Neuronal stem cell (in vitro differentiated cells): ENCODE measurements at regions not wholly inside any gene's neighbourhood (a gene's known extent, or its start where the extent isn't known, plus 50 kb on each side); places are given as distances from the start of the nearest gene placed in this dataset.

Experiments used
- DNase-seq: peaks from one replicate; pipeline ENCODE4 v3.0.0-alpha.2; 2013; ENCODE audit warnings: low spot score
- H2AFZ ChIP-seq: one replicate; pipeline ENCODE4 v1.6.1; 2013; ENCODE audit warnings: mild to moderate bottlenecking, low read length, inconsistent platforms
- H2AK5ac ChIP-seq: 2 replicates; pipeline ENCODE4 v1.6.1; 2013; ENCODE audit warnings: low read depth, mild to moderate bottlenecking, inconsistent platforms, low read length, moderate library complexity, mixed read lengths
- H2BK120ac ChIP-seq: 2 replicates; pipeline ENCODE4 v1.6.1; 2013; ENCODE audit warnings: low read depth, mild to moderate bottlenecking, inconsistent platforms, low read length, moderate library complexity, mixed read lengths
- H2BK12ac ChIP-seq: one replicate; pipeline ENCODE4 v1.6.1; 2013; ENCODE audit warnings: low read length, inconsistent platforms
- H2BK15ac ChIP-seq: 2 replicates; pipeline ENCODE4 v1.6.1; 2013; ENCODE audit warnings: mild to moderate bottlenecking, low read length, inconsistent platforms, mixed read lengths
- H2BK5ac ChIP-seq: one replicate; pipeline ENCODE4 v1.6.1; 2013; ENCODE audit warnings: inconsistent platforms, mild to moderate bottlenecking, low read length, moderate library complexity
- H3K14ac ChIP-seq: one replicate; pipeline ENCODE4 v1.6.1; 2013; ENCODE audit warnings: low read length, inconsistent platforms
- H3K18ac ChIP-seq: 2 replicates; pipeline ENCODE4 v1.6.1; 2013; ENCODE audit warnings: low read length, inconsistent platforms
- H3K23ac ChIP-seq: 2 replicates; pipeline ENCODE4 v1.6.1; 2013; ENCODE audit warnings: low read depth, mild to moderate bottlenecking, mixed read lengths, low read length, inconsistent platforms; ENCODE audit not compliant: poor library complexity
- H3K27ac ChIP-seq: replicated peaks from 3 replicates; pipeline ENCODE4 v1.5.1; 2013; ENCODE audit warnings: low read length, inconsistent platforms
- H3K27me3 ChIP-seq, 3 experiments: 2 replicates each; pipeline ENCODE4 v1.6.1; 2013; ENCODE audit warnings: low read length in 3 of 3, mild to moderate bottlenecking in 2 of 3, inconsistent platforms in 1 of 3, low read depth in 1 of 3, mixed read lengths in 1 of 3, moderate library complexity in 1 of 3; ENCODE audit not compliant: control insufficient read depth in 3 of 3, insufficient read depth in 3 of 3
- H3K36me3 ChIP-seq, 2 donors: replicated peaks in 1 of 2; 2 replicates each; pipeline ENCODE4 v1.6.1; 2013; ENCODE audit warnings: low read length in 2 of 2; ENCODE audit not compliant: control insufficient read depth in 2 of 2, insufficient read depth in 2 of 2
- H3K4ac ChIP-seq: 2 replicates; pipeline ENCODE4 v1.6.1; 2013; ENCODE audit warnings: inconsistent platforms, mild to moderate bottlenecking, low read length, moderate library complexity
- H3K4me1 ChIP-seq, 2 donors: 1 replicate in 1 of 2; 2 replicates in 1 of 2; pipeline ENCODE4 v1.6.1; 2013; ENCODE audit warnings: low read length in 2 of 2, low read depth in 1 of 2; ENCODE audit not compliant: control insufficient read depth in 2 of 2, insufficient read depth in 1 of 2
- H3K4me2 ChIP-seq: one replicate; pipeline ENCODE4 v1.6.1; 2013; ENCODE audit warnings: mild to moderate bottlenecking, low read length, inconsistent platforms; ENCODE audit not compliant: insufficient read depth, poor library complexity, severe bottlenecking
- H3K4me3 ChIP-seq, 2 donors: 2 replicates each; pipeline ENCODE4 v1.5.1; 2013; ENCODE audit warnings: low read length in 2 of 2, mild to moderate bottlenecking in 2 of 2, inconsistent platforms in 1 of 2, moderate library complexity in 1 of 2
- H3K79me1 ChIP-seq: one replicate; pipeline ENCODE4 v1.6.1; 2013; ENCODE audit warnings: low read depth, mild to moderate bottlenecking, inconsistent platforms, low read length, moderate library complexity
- H3K9ac ChIP-seq: one replicate; pipeline ENCODE4 v1.6.1; 2013; ENCODE audit warnings: mild to moderate bottlenecking, low read depth, low read length, inconsistent platforms; ENCODE audit not compliant: poor library complexity
- H3K9me3 ChIP-seq, 2 donors: replicated peaks in 1 of 2; 2 replicates each; pipeline versions ENCODE3 to v1.6.1; 2013; ENCODE audit warnings: low read length in 2 of 2, mild to moderate bottlenecking in 2 of 2, inconsistent platforms in 1 of 2, low read depth in 1 of 2, mixed read lengths in 1 of 2, moderate library complexity in 1 of 2; ENCODE audit not compliant: control insufficient read depth in 2 of 2, insufficient read depth in 1 of 2
- H4K8ac ChIP-seq: one replicate; pipeline ENCODE4 v1.6.1; 2013; ENCODE audit warnings: low read depth, mild to moderate bottlenecking, inconsistent platforms, low read length, moderate library complexity
- H4K91ac ChIP-seq: one replicate; pipeline ENCODE4 v1.6.1; 2013; ENCODE audit warnings: low read length, low read depth, mild to moderate bottlenecking, inconsistent platforms; ENCODE audit not compliant: poor library complexity
- WGBS, 2 donors: extraction: QIAGEN DNeasy Blood & Tissue Kit; methylation state at CpG; one replicate each; pipeline ENCODE4 v1.1.7; 2013; ENCODE audit warnings: missing lambda C conversion rate in 2 of 2, mixed read lengths in 1 of 2; ENCODE audit not compliant: insufficient read length in 2 of 2, insufficient replicate concordance in 1 of 2; ENCODE audit errors: extremely low coverage in 2 of 2; 5-methylcytosine and 5-hydroxymethylcytosine counted together

DNA sequence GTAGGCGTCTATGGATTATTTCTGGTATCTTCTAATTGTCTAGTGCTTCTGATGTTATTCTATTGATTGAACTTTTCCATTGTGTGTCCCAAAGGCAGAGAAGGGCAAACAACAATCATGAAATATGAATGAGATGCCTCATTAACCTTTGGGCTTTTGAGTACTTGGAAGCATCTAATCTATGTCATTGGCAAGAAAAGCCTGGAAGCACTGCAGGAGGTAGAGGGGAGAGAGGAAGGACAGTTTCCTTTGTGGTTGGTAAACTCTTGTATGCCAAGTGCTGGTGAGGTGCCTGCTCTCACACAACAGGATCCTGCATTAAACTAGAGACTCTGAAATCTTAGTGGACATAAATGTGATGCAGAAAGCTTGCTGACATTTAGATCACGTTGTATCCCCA, 155.2 kb upstream of the TPK1 start:
- no peaks in the 10 kb centered on the region for H3K79me1 ChIP-seq
- no peaks in the 10 kb centered on the region for H3K27me3 ChIP-seq
- no peak overlapping the region for H2BK15ac ChIP-seq
- H3K18ac ChIP-seq: no peak overlapping the region
- no peaks in the 10 kb centered on the region for H3K9me3 ChIP-seq
- no peak overlapping the region for H4K8ac ChIP-seq
- H3K4ac ChIP-seq: no peak overlapping the region
- no peak overlapping the region for H3K4me2 ChIP-seq
- no peak overlapping the region for H3K14ac ChIP-seq
- H3K27ac ChIP-seq: no peak overlapping the region
- no peak overlapping the region for H3K4me3 ChIP-seq
- WGBS, 2 donors: no CpG with 5 or more reads among the region's 2 CpGs
- no peaks in the 10 kb centered on the region for H3K4me1 ChIP-seq
- no peak overlapping the region for H2AK5ac ChIP-seq
- H2BK5ac ChIP-seq: no peak overlapping the region
- H2BK12ac ChIP-seq: no peak overlapping the region
- H3K36me3 ChIP-seq: no peaks in the 10 kb centered on the region
- no peak overlapping the region for H3K9ac ChIP-seq
- H4K91ac ChIP-seq: no peak overlapping the region
- no peak for DNase-seq
- no peak overlapping the region for H2AFZ ChIP-seq
- H2BK120ac ChIP-seq: no peak overlapping the region
- no peak overlapping the region for H3K23ac ChIP-seq

DNA sequence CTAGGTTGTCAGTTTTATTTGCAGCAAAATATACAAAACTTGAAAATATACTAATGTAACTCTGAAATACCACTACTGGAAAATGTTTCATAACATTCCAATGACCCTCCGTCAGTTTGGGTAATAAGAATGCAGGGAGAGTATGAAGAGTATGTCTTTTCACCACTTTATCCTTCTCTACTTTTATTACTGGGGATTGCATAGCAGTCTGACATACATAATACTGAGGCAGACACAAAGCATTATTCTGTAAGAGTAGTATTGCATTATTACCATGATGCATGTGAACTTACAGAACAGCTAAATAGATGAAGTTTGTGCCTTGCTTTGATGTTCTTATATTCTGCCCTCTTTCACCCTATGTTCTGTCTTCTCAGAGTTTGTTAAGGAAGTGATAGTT, 151.8 kb upstream of the TPK1 start:
- no peaks in the 10 kb centered on the region for H3K36me3 ChIP-seq
- H3K14ac ChIP-seq: no peak overlapping the region
- H2BK15ac ChIP-seq: no peak overlapping the region
- no peaks in the 10 kb centered on the region for H3K9me3 ChIP-seq
- no peak overlapping the region for H2BK120ac ChIP-seq
- no peak overlapping the region for H3K23ac ChIP-seq
- no CpG with 5 or more reads among the region's 1 CpG for WGBS, 2 donors
- no peak overlapping the region for H3K27ac ChIP-seq
- H2BK12ac ChIP-seq: no peak overlapping the region
- H2AFZ ChIP-seq: no peak overlapping the region
- DNase-seq: no peak
- no peak overlapping the region for H4K8ac ChIP-seq
- no peak overlapping the region for H2AK5ac ChIP-seq
- H3K79me1 ChIP-seq: no peaks in the 10 kb centered on the region
- no peaks in the 10 kb centered on the region for H3K4me1 ChIP-seq
- H3K4me2 ChIP-seq: no peak overlapping the region
- no peak overlapping the region for H3K4me3 ChIP-seq
- H3K18ac ChIP-seq: no peak overlapping the region
- H3K4ac ChIP-seq: no peak overlapping the region
- no peak overlapping the region for H4K91ac ChIP-seq
- H3K9ac ChIP-seq: no peak overlapping the region
- no peaks in the 10 kb centered on the region for H3K27me3 ChIP-seq
- H2BK5ac ChIP-seq: no peak overlapping the region

DNA sequence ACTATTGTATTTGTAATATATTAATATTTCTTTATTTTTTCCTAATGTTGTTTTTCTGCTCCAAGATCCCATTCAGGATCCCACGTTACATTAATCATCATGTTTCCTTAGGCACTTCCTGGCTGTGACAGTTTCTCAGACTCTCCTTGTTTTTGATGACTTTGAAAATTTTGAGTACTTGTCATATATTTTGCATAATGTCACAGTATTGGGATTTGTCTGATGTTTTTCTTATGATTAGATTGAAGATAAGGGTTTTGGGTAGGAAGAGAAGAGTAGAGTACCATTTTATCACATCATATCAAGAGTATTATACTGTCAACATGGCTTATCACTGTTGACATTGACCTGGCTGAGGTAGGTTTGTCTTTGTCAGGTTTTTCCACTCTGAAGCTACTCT, 146.3 kb upstream of the TPK1 start:
- Histone ChIP-seq H3K9me3 (peaks cover 0 to 2% of the 10 kb centered on the region in 2 donors), H3K18ac (no peak overlapping the region), H2BK15ac (no peak overlapping the region), H2AK5ac (no peak overlapping the region), H3K23ac (no peak overlapping the region), H2BK5ac (no peak overlapping the region), H3K4ac (no peak overlapping the region), H3K36me3 (no peaks in the 10 kb centered on the region), H4K8ac (no peak overlapping the region), H3K9ac (no peak overlapping the region), H4K91ac (no peak overlapping the region), H3K4me1 (no peaks in the 10 kb centered on the region), H3K79me1 (no peaks in the 10 kb centered on the region), H3K27me3 (peaks cover 0 to 1% (median 0%) of the 10 kb centered on the region in 3 experiments), H2BK120ac (no peak overlapping the region), H2BK12ac (no peak overlapping the region), H2AFZ (no peak overlapping the region), H3K4me2 (no peak overlapping the region), H3K14ac (no peak overlapping the region), H3K27ac (no peak overlapping the region), H3K4me3 (no peak overlapping the region)
- no CpG with 5 or more reads among the region's 1 CpG for WGBS, 2 donors
- DNase-seq: no peak

DNA sequence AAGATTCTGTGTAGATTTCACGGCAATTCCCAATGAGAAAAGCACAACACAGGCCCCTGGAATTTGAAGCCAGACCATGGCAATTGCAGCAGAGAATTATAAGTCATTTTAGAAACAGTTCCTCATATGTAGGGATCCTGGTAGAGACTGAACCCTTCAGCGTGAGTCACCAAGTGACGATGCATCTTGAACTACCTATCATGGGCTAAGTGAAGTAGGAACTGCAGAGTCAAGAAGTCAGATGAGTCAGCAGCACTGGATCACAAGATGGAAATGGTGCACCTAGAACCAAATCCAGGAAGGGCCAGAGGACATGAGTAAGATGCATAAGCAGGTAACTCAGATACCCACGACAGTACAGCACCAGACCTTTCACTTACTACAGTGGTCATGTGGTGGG, 140.0 kb upstream of the TPK1 start:
- no peak overlapping the region for H3K4ac ChIP-seq
- H2AK5ac ChIP-seq: no peak overlapping the region
- no peaks in the 10 kb centered on the region for H3K36me3 ChIP-seq
- H3K14ac ChIP-seq: no peak overlapping the region
- no peak overlapping the region for H4K91ac ChIP-seq
- no peak overlapping the region for H3K23ac ChIP-seq
- no peak overlapping the region for H2BK12ac ChIP-seq
- WGBS, 2 donors: no CpG with 5 or more reads among the region's 4 CpGs
- H2AFZ ChIP-seq: no peak overlapping the region
- H3K4me3 ChIP-seq: no peak overlapping the region
- H4K8ac ChIP-seq: no peak overlapping the region
- no peak overlapping the region for H3K9ac ChIP-seq
- H3K4me1 ChIP-seq: no peaks in the 10 kb centered on the region
- no peak overlapping the region for H2BK15ac ChIP-seq
- no peak overlapping the region for H3K27ac ChIP-seq
- peaks cover 0 to 1% (median 0%) of the 10 kb centered on the region in 3 experiments for H3K27me3 ChIP-seq
- H3K9me3 ChIP-seq: peaks cover 0 to 2% of the 10 kb centered on the region in 2 donors
- H3K4me2 ChIP-seq: no peak overlapping the region
- no peak overlapping the region for H2BK120ac ChIP-seq
- no peak overlapping the region for H3K18ac ChIP-seq
- no peak for DNase-seq
- no peaks in the 10 kb centered on the region for H3K79me1 ChIP-seq
- no peak overlapping the region for H2BK5ac ChIP-seq
